G401 (cell line): ENCODE measurements at regions not wholly inside any gene's neighbourhood (a gene's known extent, or its start where the extent isn't known, plus 50 kb on each side); places are given as distances from the start of the nearest gene placed in this dataset.

Source experiments
- DNase-seq: peaks from one replicate; pipeline ENCODE4 v3.0.0-alpha.2; 2015; ENCODE audit warnings: low spot score
- in situ Hi-C: cut with HindIII; loops from 2 replicates; pipeline ENCODE4 v1.10.0; 2016; ENCODE audit warnings: low sequenced_read_pairs, mixed read lengths

- in situ Hi-C loops, result no loop called here
- no peak for DNase-seq
Observed at GRCh38 chr17:77001487-77001886, 133.3 kb downstream of the MGAT5B start.

GRCh38 chr17:77002103-77003045, 134.2 kb downstream of the MGAT5B start:
- in situ Hi-C loops, result no loop called here
- no peak for DNase-seq

GRCh38 chr17:77003699-77004098, 135.5 kb downstream of the MGAT5B start:
- in situ Hi-C loops, result no loop called here
- DNase-seq, result no peak

GRCh38 chr17:77006971-77007649, 133.7 kb upstream of the SEC14L1 start:
- in situ Hi-C loops, result no loop called here
- no peak for DNase-seq

DNA sequence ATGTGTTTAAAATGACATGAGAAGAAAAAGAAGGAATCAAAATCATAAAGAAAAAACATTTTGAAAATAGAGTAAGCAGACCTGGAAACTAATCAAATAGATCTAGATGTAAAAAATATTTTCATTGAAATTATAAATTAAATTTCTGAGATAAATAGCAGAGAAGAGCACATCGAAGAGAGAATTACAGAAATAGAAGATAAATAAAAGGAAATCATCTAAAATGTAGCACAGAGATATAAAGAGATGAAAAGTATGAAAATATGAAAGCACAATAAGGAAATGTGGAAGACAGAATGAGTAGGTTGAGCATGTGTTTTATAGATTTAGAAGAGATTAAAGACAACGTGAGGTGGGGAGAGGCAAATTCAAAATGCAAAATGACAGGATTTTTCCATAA, 130.9 kb upstream of the SEC14L1 start:
- DNase-seq, result no peak
- in situ Hi-C loops, result no loop called here

- no peak for DNase-seq
- in situ Hi-C loops, result no loop called here
Observed at GRCh38 chr17:77010667-77011066, 130.1 kb upstream of the SEC14L1 start.

GRCh38 chr17:77011173-77012011, 129.4 kb upstream of the SEC14L1 start:
- in situ Hi-C loops, result no loop called here
- peak; percentile 37 for DNase-seq

DNA sequence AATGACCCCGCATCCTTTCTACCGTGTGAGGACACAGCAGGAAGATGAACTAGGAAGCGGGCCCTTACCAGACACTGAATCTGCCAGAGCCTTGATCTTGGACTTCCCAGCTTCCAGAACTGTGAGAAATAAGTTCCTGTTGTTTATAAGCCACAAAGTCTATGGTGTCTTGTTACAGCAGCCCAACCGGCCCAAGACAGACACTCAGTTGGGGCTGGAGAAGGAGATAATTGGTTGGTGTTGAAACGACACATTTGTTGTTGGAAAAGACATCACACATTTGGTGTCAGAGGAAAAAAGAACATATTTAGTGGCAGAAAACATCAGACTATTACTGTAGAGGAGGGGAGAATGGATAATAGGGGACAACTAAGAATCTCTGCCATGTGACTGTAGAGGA, 122.3 kb upstream of the SEC14L1 start:
- in situ Hi-C loops, result no loop called here
- DNase-seq, result no peak

- in situ Hi-C loops, result no loop called here
- no peak for DNase-seq
Observed at GRCh38 chr17:77019893-77020379, 120.8 kb upstream of the SEC14L1 start.

DNA sequence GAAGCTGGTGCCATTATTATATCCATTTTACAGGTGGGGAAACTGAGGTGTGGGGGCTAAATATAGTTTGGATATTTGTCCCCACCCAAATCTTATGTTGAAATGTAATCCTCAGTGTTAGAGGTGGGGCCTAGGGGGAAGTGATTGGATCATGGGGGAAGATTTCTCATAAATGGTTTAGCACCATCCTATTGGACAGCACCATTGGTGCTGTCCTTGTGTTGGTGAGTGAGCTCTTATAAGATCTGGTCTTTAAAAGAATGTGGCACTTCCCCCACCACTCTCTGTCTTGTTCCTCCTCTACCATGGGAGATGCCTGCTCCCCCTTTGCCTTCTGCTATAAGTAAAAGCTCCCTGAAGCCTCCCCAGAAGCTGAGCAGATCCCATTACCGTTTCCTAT, 119.8 kb upstream of the SEC14L1 start:
- in situ Hi-C loops, result no loop called here
- no peak for DNase-seq

- DNase-seq, result no peak
- in situ Hi-C loops, result no loop called here
Observed at GRCh38 chr17:77022766-77023165, 118.0 kb upstream of the SEC14L1 start.

DNA sequence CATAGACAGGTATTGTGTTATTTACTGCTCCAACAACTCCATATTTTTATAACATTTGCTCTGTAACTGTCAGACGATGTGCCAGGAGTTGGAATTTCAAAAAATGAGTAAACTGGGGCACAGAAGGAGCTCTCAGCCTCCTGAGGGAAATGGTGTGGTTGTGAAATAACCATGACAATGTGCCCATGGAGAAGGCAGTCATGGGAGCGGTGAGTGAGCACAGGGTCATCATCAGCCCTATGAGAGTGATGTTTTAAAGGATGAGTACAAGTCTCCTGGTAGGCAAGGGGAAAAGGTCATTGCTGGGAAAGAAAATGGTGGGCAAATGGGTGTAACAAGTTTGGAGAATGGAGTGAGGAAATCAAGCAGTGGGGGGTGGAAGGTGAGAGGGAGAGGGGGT, 115.0 kb upstream of the SEC14L1 start:
- no peak for DNase-seq
- in situ Hi-C loops, result no loop called here

DNA sequence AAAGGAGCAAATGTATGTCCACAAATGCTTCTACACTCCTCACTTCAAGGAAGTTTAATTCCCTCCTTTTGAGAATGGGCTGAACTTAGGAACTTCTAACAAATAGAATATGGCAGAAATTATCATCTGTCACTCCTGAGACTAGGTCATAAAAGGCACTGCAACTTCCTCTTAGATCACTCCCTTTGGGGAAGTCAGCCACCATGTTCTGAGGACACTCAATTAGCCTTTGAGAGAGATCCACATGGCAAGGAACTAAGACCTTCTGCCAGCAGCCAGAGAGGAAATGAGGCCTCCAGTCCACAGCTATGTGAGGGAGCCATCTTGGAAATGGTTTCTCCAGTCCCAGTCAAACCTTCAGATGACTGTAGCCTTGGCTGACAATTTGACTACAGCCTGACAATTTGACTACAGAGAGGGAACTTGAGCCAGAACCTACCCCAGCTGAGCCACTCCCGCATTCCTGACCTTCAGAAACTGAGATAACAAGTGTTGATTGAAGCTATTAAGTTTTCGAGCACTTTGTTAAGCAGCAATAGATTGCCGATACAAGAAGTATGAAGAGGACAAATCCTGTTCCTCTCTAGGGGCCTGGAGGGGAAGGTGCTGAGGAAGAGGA, 113.4 kb upstream of the SEC14L1 start:
- in situ Hi-C loops, result no loop called here

DNA sequence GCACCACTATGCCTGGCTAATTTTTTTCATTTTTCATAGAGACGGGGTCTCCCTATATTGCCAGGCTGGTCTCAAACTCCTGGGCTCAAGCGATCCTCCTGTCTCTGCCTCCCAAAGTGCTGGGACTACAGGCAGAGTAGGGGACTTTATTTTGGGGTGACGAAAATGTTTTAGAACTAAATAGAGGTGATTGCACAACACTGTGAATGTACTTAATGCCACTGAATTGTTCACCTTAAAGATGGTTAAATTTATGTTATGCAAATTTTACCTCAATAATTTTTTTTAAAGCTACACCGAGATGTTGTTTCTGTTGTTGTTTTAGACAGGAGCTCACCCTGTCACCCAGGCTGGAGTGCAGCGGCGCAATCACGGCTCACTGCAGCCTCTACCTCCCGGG, 111.9 kb upstream of the SEC14L1 start:
- in situ Hi-C loops, result no loop called here

More for the DNA sequence above, 113.4 kb upstream of the SEC14L1 start:
- no peak for DNase-seq

DNA sequence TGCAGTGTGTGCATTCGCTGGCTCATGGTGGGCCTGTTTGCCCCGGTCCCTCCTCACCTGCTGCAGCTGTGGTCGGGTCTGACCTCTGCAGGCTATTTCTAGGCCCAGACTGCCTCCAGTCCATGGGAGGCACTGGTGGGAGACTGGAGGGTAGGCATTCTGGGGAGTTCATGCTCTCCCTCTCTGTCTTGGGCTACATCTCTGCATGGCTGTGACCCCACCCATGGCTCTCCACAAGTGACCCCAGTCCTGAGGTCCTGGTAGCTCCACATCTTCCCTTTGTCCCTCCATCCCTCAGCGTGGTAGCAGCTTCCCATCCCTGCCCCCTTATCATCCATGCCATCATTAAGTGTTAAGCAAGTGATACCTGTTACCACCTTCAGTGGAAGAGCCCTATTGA, 107.8 kb upstream of the SEC14L1 start:
- DNase-seq, result no peak
- in situ Hi-C loops, result no loop called here

More for the DNA sequence above, 111.9 kb upstream of the SEC14L1 start:
- DNase-seq, result no peak

DNA sequence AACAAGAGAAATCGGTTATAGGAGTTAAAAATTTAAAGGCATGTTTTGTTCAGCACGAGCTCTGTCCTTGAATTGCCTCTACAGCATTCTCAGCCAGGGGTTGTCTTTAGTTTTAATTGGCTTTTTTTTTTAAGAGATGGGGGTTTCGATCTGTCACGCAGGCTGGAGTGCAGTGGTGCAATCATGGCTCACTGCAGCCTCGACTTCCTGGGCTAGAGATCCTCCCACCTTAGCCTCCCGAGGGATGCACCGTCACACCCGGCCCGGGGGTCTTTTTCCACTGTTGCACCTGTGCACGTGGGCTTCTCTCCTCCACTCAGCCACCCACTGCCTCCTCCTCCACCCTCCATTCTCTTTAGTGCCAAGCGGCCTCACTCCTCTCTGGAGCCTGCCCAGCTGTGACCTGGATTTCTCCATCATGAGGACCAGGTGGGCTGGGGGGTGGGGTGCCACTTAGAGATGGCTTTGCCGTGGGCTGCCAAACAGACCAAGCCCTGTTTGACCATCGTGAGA, 106.8 kb upstream of the SEC14L1 start:
- in situ Hi-C loops, result no loop called here
- no peak for DNase-seq

DNA sequence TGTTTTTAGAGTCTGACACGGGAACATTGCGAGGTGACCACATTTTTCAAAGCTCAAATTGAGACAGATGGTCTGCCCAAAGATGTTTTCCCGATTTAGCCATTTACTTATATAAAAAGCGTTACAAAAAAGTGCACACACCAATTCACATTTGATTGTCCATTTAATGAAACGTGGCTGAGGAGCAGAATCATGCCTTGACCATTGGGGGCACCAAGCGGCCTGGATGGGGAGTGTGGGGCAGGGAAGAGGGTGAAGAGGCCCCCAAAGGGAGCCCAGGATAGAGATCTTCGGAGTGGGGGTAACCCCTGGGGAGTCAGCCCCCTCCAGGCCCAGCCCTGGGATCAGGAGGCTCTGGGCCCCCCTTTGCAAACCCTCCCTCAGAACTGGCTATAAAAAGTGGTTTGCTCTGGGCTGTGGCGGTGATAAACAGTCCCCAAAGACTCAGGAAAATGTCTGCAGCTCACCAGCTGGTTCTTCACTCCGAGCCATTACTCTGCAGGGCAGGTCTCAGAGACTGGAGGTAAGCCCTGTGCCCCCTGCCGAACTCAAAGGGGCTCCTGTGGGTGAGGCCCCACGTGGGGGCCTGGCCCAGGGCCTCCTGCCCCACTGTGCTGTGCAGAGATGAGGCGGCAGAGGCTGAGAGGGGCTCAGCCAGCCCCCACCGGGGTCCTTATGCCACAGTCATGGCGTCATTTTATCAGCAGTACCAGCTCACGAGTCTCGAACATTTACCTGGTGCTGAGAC, 105.9 kb upstream of the SEC14L1 start:
- in situ Hi-C loops, result no loop called here

DNA sequence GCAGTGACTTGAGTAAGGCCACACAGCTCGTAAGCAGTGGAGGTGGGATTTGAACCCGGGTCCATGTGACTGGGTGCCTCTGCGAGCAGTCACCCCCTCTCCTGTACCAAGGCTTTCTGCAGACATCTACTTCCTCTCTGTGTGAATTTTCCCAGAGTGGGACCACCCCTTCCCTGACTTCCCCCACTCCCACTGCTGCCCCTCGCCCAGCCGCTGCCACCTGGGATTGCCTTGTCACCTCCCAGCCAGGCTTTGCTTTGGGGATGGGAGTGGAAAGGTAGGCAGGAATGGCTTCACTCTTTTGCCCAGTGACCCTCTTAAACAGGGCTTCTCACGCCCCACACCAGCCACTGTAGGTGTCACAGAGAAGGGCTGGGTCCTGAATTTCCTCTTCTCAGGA, 105.2 kb upstream of the SEC14L1 start:
- in situ Hi-C loops, result no loop called here
- DNase-seq, result no peak

More for the DNA sequence above, 105.9 kb upstream of the SEC14L1 start:
- DNase-seq, result no peak
